Endothelial cell (in vitro differentiated cells): ENCODE measurements at regions not wholly inside any gene's neighbourhood (a gene's known extent, or its start where the extent isn't known, plus 50 kb on each side); places are given as distances from the start of the nearest gene placed in this dataset.

Experiments used
- DNase-seq: peaks from one replicate; pipeline ENCODE4 v3.0.0; 2021; ENCODE audit warnings: low spot score
- H3K27ac Mint-ChIP-seq: one replicate; pipeline ENCODE4 v1.8.0; 2021; ENCODE audit warnings: mixed read lengths, inconsistent platforms; ENCODE audit not compliant: unreplicated experiment
- H3K27me3 Mint-ChIP-seq: one replicate; pipeline ENCODE4 v1.8.0; 2021; ENCODE audit warnings: mild to moderate bottlenecking, moderate library complexity, mixed read lengths, inconsistent platforms; ENCODE audit not compliant: unreplicated experiment
- H3K36me3 Mint-ChIP-seq: one replicate; pipeline ENCODE4 v1.8.0; 2021; ENCODE audit warnings: mild to moderate bottlenecking, low read depth, mixed read lengths, inconsistent platforms; ENCODE audit not compliant: unreplicated experiment
- H3K4me1 Mint-ChIP-seq: one replicate; pipeline ENCODE4 v1.8.0; 2021; ENCODE audit warnings: mild to moderate bottlenecking, mixed read lengths, inconsistent platforms; ENCODE audit not compliant: unreplicated experiment
- H3K4me3 Mint-ChIP-seq: one replicate; pipeline ENCODE4 v1.8.0; 2021; ENCODE audit warnings: mild to moderate bottlenecking, mixed read lengths, inconsistent platforms; ENCODE audit not compliant: unreplicated experiment
- H3K9me3 Mint-ChIP-seq: one replicate; pipeline ENCODE4 v1.8.0; 2021; ENCODE audit warnings: mixed read lengths, inconsistent platforms; ENCODE audit not compliant: unreplicated experiment
- CTCF ChIP-seq: fragments of 200-600 bp; sonication (generic); IDR thresholded peaks from one replicate; pipeline ENCODE4 v1.5.0; 2021; ENCODE audit warnings: antibody characterized with exemption; ENCODE audit not compliant: unreplicated experiment

DNA sequence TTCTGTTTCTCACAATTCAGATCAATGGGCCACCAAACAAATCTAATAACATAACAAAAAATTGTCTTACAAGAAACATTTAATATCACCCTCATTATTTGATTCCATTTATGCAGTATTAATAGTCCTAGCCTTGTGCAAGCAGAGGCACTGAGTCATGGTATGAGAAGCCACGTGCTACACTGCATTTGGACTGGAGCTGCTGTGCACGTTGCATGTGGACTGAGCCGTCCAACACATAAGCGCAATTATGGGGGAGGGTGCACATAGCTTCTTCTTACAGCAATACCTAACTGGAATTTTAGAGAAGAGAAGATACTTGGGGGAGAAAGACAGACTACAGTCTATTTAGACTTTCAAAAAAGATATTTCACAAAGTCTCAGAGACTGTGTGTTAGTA lies 329.6 kb upstream of the ID2 start:
- Mint-ChIP-seq H3K36me3 (peaks cover 4% of the 10 kb centered on the region), H3K27me3 (no peaks in the 10 kb centered on the region), H3K4me1 (no peaks in the 10 kb centered on the region), H3K27ac (no peak overlapping the region), H3K9me3 (peaks cover 3% of the 10 kb centered on the region), H3K4me3 (no peak overlapping the region)
- TF ChIP-seq CTCF = no peak
- DNase-seq = no peak

DNA sequence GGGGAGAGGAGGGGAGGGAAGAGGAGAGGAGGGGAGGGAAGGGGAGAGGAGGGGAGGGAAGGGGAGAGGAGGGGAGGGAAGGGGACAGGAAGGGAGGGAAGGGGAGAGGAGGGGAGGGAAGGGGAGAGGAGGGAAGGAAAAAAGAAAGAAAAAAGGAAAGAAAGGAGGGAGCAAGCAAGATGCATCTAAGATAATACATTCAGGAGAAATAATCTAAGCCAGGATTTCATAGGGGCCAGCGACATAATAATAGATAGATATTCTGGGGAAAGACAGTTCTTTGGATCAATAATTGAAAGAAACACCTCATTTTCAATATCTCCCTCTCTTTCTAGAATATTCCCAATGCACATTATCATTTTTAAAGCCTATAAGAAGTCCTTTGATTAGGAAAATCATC lies 328.9 kb upstream of the ID2 start:
- H3K27me3 Mint-ChIP-seq = no peaks in the 10 kb centered on the region
- no peak overlapping the region for H3K27ac Mint-ChIP-seq
- H3K36me3 Mint-ChIP-seq = peaks cover 4% of the 10 kb centered on the region
- H3K4me3 Mint-ChIP-seq = no peak overlapping the region
- DNase-seq = no peak
- H3K4me1 Mint-ChIP-seq = no peaks in the 10 kb centered on the region
- TF ChIP-seq CTCF = no peak
- H3K9me3 Mint-ChIP-seq = peaks cover 3% of the 10 kb centered on the region

GRCh38 chr2:8355102-8355859 lies 326.6 kb upstream of the ID2 start:
- no peaks in the 10 kb centered on the region for H3K27me3 Mint-ChIP-seq
- no peak overlapping the region for H3K4me3 Mint-ChIP-seq
- peaks cover 3% of the 10 kb centered on the region for H3K9me3 Mint-ChIP-seq
- DNase-seq = no peak
- H3K4me1 Mint-ChIP-seq = no peaks in the 10 kb centered on the region
- H3K27ac Mint-ChIP-seq = no peak overlapping the region
- no peak for TF ChIP-seq CTCF
- H3K36me3 Mint-ChIP-seq = peaks cover 4% of the 10 kb centered on the region

- peaks cover 4% of the 10 kb centered on the region for H3K36me3 Mint-ChIP-seq
- no peak overlapping the region for H3K4me3 Mint-ChIP-seq
- no peaks in the 10 kb centered on the region for H3K27me3 Mint-ChIP-seq
- no peak for TF ChIP-seq CTCF
- DNase-seq = no peak
- no peak overlapping the region for H3K27ac Mint-ChIP-seq
- peaks cover 5% of the 10 kb centered on the region for H3K4me1 Mint-ChIP-seq
- H3K9me3 Mint-ChIP-seq = peaks cover 3% of the 10 kb centered on the region
These were observed 323.9 kb upstream of the ID2 start for GRCh38 chr2:8357738-8358518.

- Mint-ChIP-seq H3K9me3 (no peaks in the 10 kb centered on the region), H3K36me3 (no peaks in the 10 kb centered on the region), H3K4me3 (no peak overlapping the region), H3K4me1 (peaks cover 17% of the 10 kb centered on the region), H3K27me3 (no peaks in the 10 kb centered on the region), H3K27ac (no peak overlapping the region)
- TF ChIP-seq CTCF = no peak
- DNase-seq = no peak
These were observed 319.9 kb upstream of the ID2 start for GRCh38 chr2:8361930-8362329.
